Fibroblast of villous mesenchyme (primary cell): ENCODE measurements at regions not wholly inside any gene's neighbourhood (a gene's known extent, or its start where the extent isn't known, plus 50 kb on each side); places are given as distances from the start of the nearest gene placed in this dataset.

Experiments
- DNase-seq: peaks from one replicate; pipeline ENCODE4 v3.0.0-alpha.2; 2010; ENCODE audit warnings: low read depth
- H3K4me3 ChIP-seq: 2 replicates; pipeline ENCODE4 v1.5.1; 2011; ENCODE audit warnings: low read depth, mild to moderate bottlenecking, low read length
- TF ChIP-seq, protein P1 (sequence below): IDR thresholded peaks from 2 replicates; pipeline ENCODE4 v1.5.1; 2012; ENCODE audit warnings: low read depth, mild to moderate bottlenecking, low read length; ENCODE audit not compliant: insufficient read depth

DNA sequence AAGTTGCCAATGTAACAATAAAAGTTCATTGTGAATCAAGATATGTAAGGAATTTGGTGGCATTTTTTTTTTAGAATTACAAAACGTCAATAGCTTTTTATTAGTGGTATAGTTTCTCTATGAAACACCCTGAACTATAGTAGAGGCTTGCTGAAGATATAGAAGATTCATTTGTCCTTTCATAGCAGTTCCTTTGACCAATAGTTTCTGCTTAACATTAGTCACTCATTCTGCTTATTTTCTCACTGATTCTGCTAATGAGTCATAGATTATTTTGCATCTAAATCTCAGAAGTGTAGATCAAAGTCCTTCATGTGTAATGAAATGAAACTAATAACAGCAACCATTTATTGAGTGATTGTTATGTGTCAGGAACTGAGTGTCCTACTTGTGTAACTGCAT is 205.0 kb upstream of the TET2 start:
- TF ChIP-seq, protein P1, sequence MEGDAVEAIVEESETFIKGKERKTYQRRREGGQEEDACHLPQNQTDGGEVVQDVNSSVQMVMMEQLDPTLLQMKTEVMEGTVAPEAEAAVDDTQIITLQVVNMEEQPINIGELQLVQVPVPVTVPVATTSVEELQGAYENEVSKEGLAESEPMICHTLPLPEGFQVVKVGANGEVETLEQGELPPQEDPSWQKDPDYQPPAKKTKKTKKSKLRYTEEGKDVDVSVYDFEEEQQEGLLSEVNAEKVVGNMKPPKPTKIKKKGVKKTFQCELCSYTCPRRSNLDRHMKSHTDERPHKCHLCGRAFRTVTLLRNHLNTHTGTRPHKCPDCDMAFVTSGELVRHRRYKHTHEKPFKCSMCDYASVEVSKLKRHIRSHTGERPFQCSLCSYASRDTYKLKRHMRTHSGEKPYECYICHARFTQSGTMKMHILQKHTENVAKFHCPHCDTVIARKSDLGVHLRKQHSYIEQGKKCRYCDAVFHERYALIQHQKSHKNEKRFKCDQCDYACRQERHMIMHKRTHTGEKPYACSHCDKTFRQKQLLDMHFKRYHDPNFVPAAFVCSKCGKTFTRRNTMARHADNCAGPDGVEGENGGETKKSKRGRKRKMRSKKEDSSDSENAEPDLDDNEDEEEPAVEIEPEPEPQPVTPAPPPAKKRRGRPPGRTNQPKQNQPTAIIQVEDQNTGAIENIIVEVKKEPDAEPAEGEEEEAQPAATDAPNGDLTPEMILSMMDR = no peak
- no peak for DNase-seq
- H3K4me3 ChIP-seq = no peak overlapping the region

DNA sequence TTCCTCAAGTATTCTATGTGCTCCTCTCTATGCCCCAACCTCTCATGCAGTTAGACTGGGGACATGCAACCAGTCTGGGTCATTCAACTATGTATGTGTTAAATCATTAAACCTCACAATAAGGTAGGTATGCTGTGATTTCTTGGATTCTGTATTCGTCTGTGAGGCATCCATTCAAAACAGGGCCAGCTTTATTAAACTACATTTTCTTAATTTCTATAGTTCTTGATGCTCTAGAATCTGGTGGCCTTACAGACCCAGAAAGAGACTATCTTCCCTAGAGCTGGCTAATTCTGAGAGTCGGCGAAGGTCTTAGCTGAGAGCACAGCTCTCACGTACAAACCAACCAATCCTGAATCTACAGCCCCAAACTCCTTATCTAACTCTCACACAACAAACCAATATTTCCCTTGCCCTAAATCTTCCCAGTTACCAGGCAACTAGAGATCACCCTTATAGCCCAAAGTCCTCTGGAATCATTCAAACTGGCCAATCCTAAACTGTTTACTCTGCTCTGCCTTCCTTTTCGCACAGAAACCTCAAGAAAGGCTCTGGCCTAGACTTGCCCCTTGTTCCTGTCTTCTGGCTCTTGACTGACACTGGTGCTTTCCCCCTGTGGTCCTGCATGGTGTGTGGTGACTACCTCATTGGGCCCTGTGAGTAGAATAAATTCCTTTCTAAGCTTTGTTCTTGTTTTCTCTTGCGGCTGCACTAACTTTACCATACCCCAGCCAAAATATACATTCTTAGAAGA is 203.5 kb upstream of the TET2 start:
- TF ChIP-seq, protein P1 = no peak
- no peak overlapping the region for H3K4me3 ChIP-seq
- no peak for DNase-seq

DNA sequence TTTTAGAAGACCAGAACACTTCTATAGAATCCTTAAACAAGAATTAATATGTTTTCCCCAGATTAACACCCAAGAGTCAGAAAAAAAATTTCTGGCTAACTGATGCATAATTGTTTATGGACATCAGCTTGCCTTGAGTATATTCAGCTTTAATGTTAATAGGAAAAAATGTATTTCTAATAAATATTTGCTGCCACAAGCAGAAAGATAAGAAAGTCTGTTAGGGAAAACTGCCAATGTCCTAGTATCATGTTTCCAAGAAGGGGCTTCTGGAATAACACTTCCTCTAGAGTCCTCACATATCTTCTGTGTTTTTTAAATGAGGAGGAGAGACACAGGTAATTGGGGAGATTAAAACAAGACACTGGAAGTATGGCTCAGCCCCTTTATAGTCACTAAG is 202.1 kb upstream of the TET2 start:
- no peak overlapping the region for H3K4me3 ChIP-seq
- TF ChIP-seq, protein P1 = no peak
- DNase-seq = no peak

DNA sequence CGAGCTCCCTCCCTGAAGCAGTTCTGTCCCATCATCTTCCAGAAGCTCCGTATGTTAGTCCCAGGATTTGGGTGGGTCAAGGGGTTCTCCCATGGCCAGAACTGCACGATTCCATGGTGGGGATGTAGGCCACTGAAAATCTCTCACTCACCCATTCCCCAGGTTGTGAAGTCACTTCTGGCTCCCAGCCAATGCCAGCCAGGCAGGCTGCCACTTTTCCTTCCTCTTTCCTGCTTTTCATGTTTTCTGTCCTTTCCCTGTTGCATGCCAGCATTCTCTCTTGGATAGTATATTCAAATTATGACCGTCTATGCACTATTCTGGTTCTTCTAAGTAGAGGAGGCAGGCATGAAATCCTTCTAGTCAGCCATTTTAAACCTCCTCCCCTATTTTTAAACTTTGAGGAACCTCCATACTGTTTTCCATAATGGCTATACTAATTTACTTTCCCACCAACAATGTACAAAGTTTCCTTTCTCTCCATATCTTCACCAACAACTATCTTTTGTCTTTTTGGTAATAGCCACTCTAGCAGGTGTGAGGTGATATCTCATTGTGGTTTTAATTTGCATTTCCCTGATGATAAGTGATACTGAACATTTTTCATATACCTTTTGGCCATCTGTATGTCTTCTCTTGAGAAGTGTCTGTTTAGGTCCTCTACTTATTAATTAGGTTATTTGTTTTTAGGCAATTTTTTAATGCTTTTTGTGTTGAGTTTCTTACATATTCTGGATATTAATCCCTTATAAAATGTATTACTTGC is 182.1 kb upstream of the TET2 start:
- TF ChIP-seq, protein P1 = no peak
- H3K4me3 ChIP-seq = no peak overlapping the region
- no peak for DNase-seq

DNA sequence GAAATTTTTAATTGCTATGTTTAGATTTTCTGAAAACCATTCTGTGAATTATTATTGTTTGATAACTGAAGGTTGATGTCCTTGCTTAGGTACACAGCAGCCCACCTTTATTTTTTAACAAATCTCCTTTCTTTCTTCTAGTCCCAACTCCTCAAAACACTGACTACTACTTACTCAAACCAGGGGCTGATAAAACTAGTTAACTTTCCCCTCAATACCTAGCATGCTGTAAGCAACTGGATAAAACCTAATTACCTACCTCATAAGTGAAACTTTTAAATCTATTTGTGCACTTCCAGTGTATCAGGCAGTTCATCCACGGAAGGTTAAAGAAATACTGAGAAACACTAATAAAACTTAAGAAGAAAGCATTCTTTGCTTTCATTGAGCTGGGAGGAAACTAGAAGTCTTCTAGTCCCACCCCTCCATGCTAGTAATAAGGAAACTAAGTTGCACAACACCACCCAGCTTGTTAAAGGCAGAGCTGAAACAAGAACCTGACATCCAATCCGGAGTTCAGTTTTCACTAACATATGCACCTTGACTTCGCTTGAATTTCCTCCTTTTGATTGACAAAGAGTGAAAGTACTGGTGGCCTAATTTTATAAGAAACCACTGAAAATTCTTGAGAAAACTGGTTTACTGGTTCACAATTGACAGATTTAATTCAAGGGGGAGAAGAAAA is 180.2 kb upstream of the TET2 start:
- peak; percentile 37 for DNase-seq
- no peak overlapping the region for H3K4me3 ChIP-seq
- TF ChIP-seq, protein P1 = no peak

DNA sequence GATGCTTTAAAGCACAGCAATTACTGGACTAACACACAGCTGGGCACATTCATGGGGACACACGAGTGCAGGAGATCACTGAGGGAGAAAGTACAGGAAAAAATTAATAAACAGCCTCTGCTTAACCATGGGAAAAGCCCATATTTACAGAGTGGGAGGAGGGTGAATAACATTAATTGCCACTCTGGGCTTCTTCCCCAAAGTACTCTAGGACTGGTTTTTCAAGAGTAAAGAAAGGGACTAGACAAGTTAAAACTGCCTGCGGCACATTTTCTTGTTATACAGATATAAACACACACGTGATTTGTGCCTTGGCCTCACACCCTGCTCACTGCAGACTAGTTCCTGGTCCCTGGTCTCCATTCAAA is 179.7 kb upstream of the TET2 start:
- H3K4me3 ChIP-seq = no peak overlapping the region
- TF ChIP-seq, protein P1 = no peak
- DNase-seq = no peak
